ENCODE measurements at regions not wholly inside any gene's neighbourhood (a gene's known extent, or its start where the extent isn't known, plus 50 kb on each side); places are given as distances from the start of the nearest gene placed in this dataset.
A peak's percentile ranks its signal among the peaks of the same experiment; 100 is the strongest.

- Histone ChIP-seq H3K4me3 (no peak overlapping the region), H3K27ac (no peak overlapping the region), H3K4me1 (peaks cover 0 to 5% (median under 1%) of the 10 kb centered on the region in 4 donors), H3K27me3 (no peaks in the 10 kb centered on the region), H3K9me3 (no peaks in the 10 kb centered on the region), H3K36me3 (no peaks in the 10 kb centered on the region)
- intact Hi-C loops (cut with DNase I), result no loop called here
- TF ChIP-seq CTCF (IDR thresholded peaks at IDR 0.05) (no peak), POLR2A (IDR thresholded peaks at IDR 0.05) (no peak)
- DNase-seq, result no peak
- 82% methylated on average over 3 of the region's 3 CpGs for WGBS (ENCODE audit: insufficient coverage, low coverage, low lambda C conversion rate, missing lambda C conversion rate)
- no peak for ATAC-seq
Observed at GRCh38 chr3:148532774-148533173, 164.9 kb upstream of the AGTR1 start.

GRCh38 chr3:148534089-148534988 lies 163.4 kb upstream of the AGTR1 start:
- WGBS (ENCODE audit: insufficient coverage, low coverage, low lambda C conversion rate, missing lambda C conversion rate), result 53% methylated on average over 5 of the region's 5 CpGs
- intact Hi-C loops (cut with DNase I), result no loop called here

GRCh38 chr3:148535001-148535400 lies 162.7 kb upstream of the AGTR1 start:
- no peak for ATAC-seq
- WGBS (ENCODE audit: insufficient coverage, low coverage, low lambda C conversion rate, missing lambda C conversion rate), result 58% methylated on average over 1 of the region's 1 CpG
- TF ChIP-seq POLR2A (IDR thresholded peaks at IDR 0.05) (no peak), CTCF (IDR thresholded peaks at IDR 0.05) (no peak)

More at GRCh38 chr3:148534089-148534988, 163.4 kb upstream of the AGTR1 start:
- no peaks in the 10 kb centered on the region for H3K9me3 ChIP-seq
- no peaks in the 10 kb centered on the region for H3K36me3 ChIP-seq
- TF ChIP-seq POLR2A (IDR thresholded peaks at IDR 0.05) (no peak), CTCF (IDR thresholded peaks at IDR 0.05) (no peak)
- H3K27me3 ChIP-seq, result no peaks in the 10 kb centered on the region
- peaks cover 0 to 6% (median 3%) of the 10 kb centered on the region in 4 donors for H3K4me1 ChIP-seq
- no peak overlapping the region for H3K27ac ChIP-seq
- DNase-seq (no peak), ATAC-seq (peak; percentile 79 to 91 (median 86))
- H3K4me3 ChIP-seq, result no peak overlapping the region

GRCh38 chr3:148540266-148540665 lies 157.4 kb upstream of the AGTR1 start:
- intact Hi-C loops (cut with DNase I), result no loop called here
- Histone ChIP-seq H3K4me3 (no peak overlapping the region), H3K27me3 (no peaks in the 10 kb centered on the region), H3K36me3 (no peaks in the 10 kb centered on the region), H3K4me1 (peaks cover 0 to 6% (median 0%) of the 10 kb centered on the region in 4 donors), H3K27ac (no peak overlapping the region), H3K9me3 (no peaks in the 10 kb centered on the region)
- TF ChIP-seq POLR2A (IDR thresholded peaks at IDR 0.05), result no peak
- TF ChIP-seq CTCF (IDR thresholded peaks at IDR 0.05), result no peak
- WGBS (ENCODE audit: insufficient coverage, low coverage, low lambda C conversion rate, missing lambda C conversion rate), result 53% methylated on average over 1 of the region's 1 CpG
- peak in 1 of 4 donors; percentile 62 for ATAC-seq
- DNase-seq, result no peak

More at GRCh38 chr3:148535001-148535400, 162.7 kb upstream of the AGTR1 start:
- Histone ChIP-seq H3K27me3 (no peaks in the 10 kb centered on the region), H3K4me1 (peaks cover 0 to 6% (median 3%) of the 10 kb centered on the region in 4 donors), H3K4me3 (no peak overlapping the region), H3K27ac (no peak overlapping the region), H3K36me3 (no peaks in the 10 kb centered on the region), H3K9me3 (no peaks in the 10 kb centered on the region)
- DNase-seq, result no peak
- intact Hi-C loops (cut with DNase I), result no loop called here
